Astrocyte (in vitro differentiated cells and primary cell): ENCODE measurements at regions not wholly inside any gene's neighbourhood (a gene's known extent, or its start where the extent isn't known, plus 50 kb on each side); places are given as distances from the start of the nearest gene placed in this dataset.
A peak's percentile ranks its signal among the peaks of the same experiment; 100 is the strongest.

Source experiments
- DNase-seq: peaks from one replicate; pipeline ENCODE4 v3.0.0-alpha.2; 2010; ENCODE audit warnings: low read depth
- FAIRE-seq: peaks from 2 replicates; lab custom pipeline; 2011; peaks lifted over from hg19 to GRCh38; lab: Jason Lieb, UNC
- H2AFZ ChIP-seq: 2 replicates; pipeline ENCODE4 v1.6.0; 2012; ENCODE audit warnings: low read depth, low read length, inconsistent platforms
- H3K27ac ChIP-seq: 2 replicates; pipeline ENCODE4 v1.5.1; 2011; ENCODE audit warnings: low read depth, low read length, inconsistent platforms
- H3K27me3 ChIP-seq: 2 replicates; pipeline ENCODE4 v1.6.0; 2011; ENCODE audit warnings: low read length, inconsistent platforms; ENCODE audit not compliant: insufficient read depth
- H3K36me3 ChIP-seq: 2 replicates; pipeline ENCODE4 v1.5.1; 2011; ENCODE audit warnings: low read length, inconsistent platforms; ENCODE audit not compliant: insufficient read depth
- H3K4me1 ChIP-seq: 2 replicates; pipeline ENCODE4 v1.5.1; 2011; ENCODE audit warnings: low read length, inconsistent platforms; ENCODE audit not compliant: insufficient read depth
- H3K4me2 ChIP-seq: 2 replicates; pipeline ENCODE4 v1.6.0; 2012; ENCODE audit warnings: low read length, inconsistent platforms
- H3K4me3 ChIP-seq: 2 replicates; pipeline ENCODE4 v1.5.1; 2011; ENCODE audit warnings: low read depth, mild to moderate bottlenecking, low read length, inconsistent platforms; ENCODE audit not compliant: insufficient read depth
- H3K79me2 ChIP-seq: 2 replicates; pipeline ENCODE4 v1.6.0; 2012; ENCODE audit warnings: mild to moderate bottlenecking, low read length, inconsistent platforms; ENCODE audit not compliant: insufficient read depth
- H3K9ac ChIP-seq: 2 replicates; pipeline ENCODE4 v1.6.0; 2012; ENCODE audit warnings: mild to moderate bottlenecking, low read length, inconsistent platforms
- H3K9me3 ChIP-seq: 2 replicates; pipeline ENCODE4 v1.5.1; 2012; ENCODE audit warnings: low read depth, mild to moderate bottlenecking, low read length, inconsistent platforms; ENCODE audit not compliant: insufficient read depth
- H4K20me1 ChIP-seq: 2 replicates; pipeline ENCODE4 v1.6.0; 2012; ENCODE audit warnings: low read length, inconsistent platforms; ENCODE audit not compliant: insufficient read depth
- H3K27ac Mint-ChIP-seq: one replicate; pipeline ENCODE4 v1.8.0; 2021; ENCODE audit warnings: mild to moderate bottlenecking, mixed read lengths; ENCODE audit not compliant: unreplicated experiment
- H3K27me3 Mint-ChIP-seq: one replicate; pipeline ENCODE4 v1.8.0; 2021; ENCODE audit warnings: low read depth, mixed read lengths; ENCODE audit not compliant: unreplicated experiment
- H3K36me3 Mint-ChIP-seq: one replicate; pipeline ENCODE4 v1.8.0; 2021; ENCODE audit warnings: low read depth, mixed read lengths; ENCODE audit not compliant: unreplicated experiment
- H3K4me1 Mint-ChIP-seq: one replicate; pipeline ENCODE4 v1.8.0; 2021; ENCODE audit warnings: low read depth, mixed read lengths; ENCODE audit not compliant: unreplicated experiment
- H3K4me3 Mint-ChIP-seq: one replicate; pipeline ENCODE4 v1.8.0; 2021; ENCODE audit warnings: mild to moderate bottlenecking, moderate library complexity, mixed read lengths; ENCODE audit not compliant: unreplicated experiment
- H3K9me3 Mint-ChIP-seq: one replicate; pipeline ENCODE4 v1.8.0; 2021; ENCODE audit warnings: mild to moderate bottlenecking, mixed read lengths; ENCODE audit not compliant: unreplicated experiment
- EZH2 ChIP-seq: IDR thresholded peaks from 2 replicates; pipeline ENCODE4 v1.6.1; 2012; ENCODE audit warnings: mild to moderate bottlenecking, low read length, inconsistent platforms; ENCODE audit not compliant: insufficient read depth
- TF ChIP-seq, protein P1 (sequence below): IDR thresholded peaks from 2 replicates; pipeline ENCODE4 v1.5.1; 2011; ENCODE audit warnings: low read depth, mild to moderate bottlenecking, inconsistent platforms, low read length, moderate library complexity; ENCODE audit not compliant: insufficient read depth

- H3K4me3 Mint-ChIP-seq: no peak overlapping the region
- no peak overlapping the region for H3K4me3 ChIP-seq
- no peak for DNase-seq
- H3K79me2 ChIP-seq: no peaks in the 10 kb centered on the region
- H2AFZ ChIP-seq: no peak overlapping the region
- no peaks in the 10 kb centered on the region for H3K4me1 Mint-ChIP-seq
- H3K9me3 ChIP-seq: no peaks in the 10 kb centered on the region
- no peak for FAIRE-seq
- H3K9ac ChIP-seq: no peak overlapping the region
- H3K27me3 ChIP-seq: peaks cover 3% of the 10 kb centered on the region
- no peaks in the 10 kb centered on the region for H3K36me3 ChIP-seq
- TF ChIP-seq EZH2: no peak
- TF ChIP-seq, protein P1, sequence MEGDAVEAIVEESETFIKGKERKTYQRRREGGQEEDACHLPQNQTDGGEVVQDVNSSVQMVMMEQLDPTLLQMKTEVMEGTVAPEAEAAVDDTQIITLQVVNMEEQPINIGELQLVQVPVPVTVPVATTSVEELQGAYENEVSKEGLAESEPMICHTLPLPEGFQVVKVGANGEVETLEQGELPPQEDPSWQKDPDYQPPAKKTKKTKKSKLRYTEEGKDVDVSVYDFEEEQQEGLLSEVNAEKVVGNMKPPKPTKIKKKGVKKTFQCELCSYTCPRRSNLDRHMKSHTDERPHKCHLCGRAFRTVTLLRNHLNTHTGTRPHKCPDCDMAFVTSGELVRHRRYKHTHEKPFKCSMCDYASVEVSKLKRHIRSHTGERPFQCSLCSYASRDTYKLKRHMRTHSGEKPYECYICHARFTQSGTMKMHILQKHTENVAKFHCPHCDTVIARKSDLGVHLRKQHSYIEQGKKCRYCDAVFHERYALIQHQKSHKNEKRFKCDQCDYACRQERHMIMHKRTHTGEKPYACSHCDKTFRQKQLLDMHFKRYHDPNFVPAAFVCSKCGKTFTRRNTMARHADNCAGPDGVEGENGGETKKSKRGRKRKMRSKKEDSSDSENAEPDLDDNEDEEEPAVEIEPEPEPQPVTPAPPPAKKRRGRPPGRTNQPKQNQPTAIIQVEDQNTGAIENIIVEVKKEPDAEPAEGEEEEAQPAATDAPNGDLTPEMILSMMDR: no peak
- H3K36me3 Mint-ChIP-seq: no peaks in the 10 kb centered on the region
- no peaks in the 10 kb centered on the region for H3K4me1 ChIP-seq
- peaks cover 1% of the 10 kb centered on the region for H3K9me3 Mint-ChIP-seq
- H4K20me1 ChIP-seq: no peaks in the 10 kb centered on the region
- no peak overlapping the region for H3K4me2 ChIP-seq
- H3K27ac Mint-ChIP-seq: no peak overlapping the region
- peaks cover 18% of the 10 kb centered on the region for H3K27me3 Mint-ChIP-seq
- no peak overlapping the region for H3K27ac ChIP-seq
These were observed 80.5 kb upstream of the PUM3 start for GRCh38 chr9:2924380-2924768.

DNA sequence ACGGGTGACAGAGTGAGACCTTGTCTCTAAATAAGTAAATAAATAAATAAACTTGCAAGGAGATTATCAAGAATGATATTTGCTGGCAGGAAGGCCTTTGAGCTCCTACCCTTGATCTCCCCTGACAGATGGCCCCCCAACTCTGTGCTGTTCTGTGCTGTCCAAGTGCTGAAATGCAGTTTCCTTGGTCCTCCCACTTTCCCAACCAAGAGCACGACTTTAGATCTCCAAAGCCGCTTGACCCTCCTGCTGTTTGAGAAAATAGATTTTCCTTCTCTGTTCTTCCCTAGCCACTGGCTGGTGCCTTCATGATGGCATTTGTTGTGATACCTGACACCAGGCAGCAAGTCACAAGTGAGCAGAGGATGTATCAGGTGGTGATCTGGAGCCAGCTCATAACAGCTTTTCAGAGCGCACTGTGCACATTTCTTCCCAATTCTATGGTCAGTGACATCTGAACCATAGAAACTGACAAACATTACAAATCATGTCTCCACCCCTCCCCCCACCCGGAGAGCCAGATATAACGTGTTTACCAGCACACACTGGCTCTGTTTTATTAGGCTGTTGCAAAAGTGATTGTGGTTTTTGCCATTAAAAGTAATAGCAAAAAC, 80.0 kb upstream of the PUM3 start:
- H3K36me3 ChIP-seq: no peaks in the 10 kb centered on the region
- Mint-ChIP-seq H3K27ac (no peak overlapping the region), H3K4me3 (no peak overlapping the region), H3K27me3 (peaks cover 21% of the 10 kb centered on the region), H3K4me1 (no peaks in the 10 kb centered on the region), H3K36me3 (no peaks in the 10 kb centered on the region), H3K9me3 (peaks cover 1% of the 10 kb centered on the region)
- H3K9ac ChIP-seq: no peak overlapping the region
- H3K4me3 ChIP-seq: no peak overlapping the region
- no peak for TF ChIP-seq EZH2
- TF ChIP-seq, protein P1: no peak
- H4K20me1 ChIP-seq: no peaks in the 10 kb centered on the region
- no peak overlapping the region for H3K4me2 ChIP-seq
- FAIRE-seq (no peak), DNase-seq (no peak)
- H3K4me1 ChIP-seq: no peaks in the 10 kb centered on the region
- no peak overlapping the region for H3K27ac ChIP-seq
- no peaks in the 10 kb centered on the region for H3K79me2 ChIP-seq
- H3K9me3 ChIP-seq: no peaks in the 10 kb centered on the region
- peaks cover 3% of the 10 kb centered on the region for H3K27me3 ChIP-seq
- H2AFZ ChIP-seq: no peak overlapping the region

DNA sequence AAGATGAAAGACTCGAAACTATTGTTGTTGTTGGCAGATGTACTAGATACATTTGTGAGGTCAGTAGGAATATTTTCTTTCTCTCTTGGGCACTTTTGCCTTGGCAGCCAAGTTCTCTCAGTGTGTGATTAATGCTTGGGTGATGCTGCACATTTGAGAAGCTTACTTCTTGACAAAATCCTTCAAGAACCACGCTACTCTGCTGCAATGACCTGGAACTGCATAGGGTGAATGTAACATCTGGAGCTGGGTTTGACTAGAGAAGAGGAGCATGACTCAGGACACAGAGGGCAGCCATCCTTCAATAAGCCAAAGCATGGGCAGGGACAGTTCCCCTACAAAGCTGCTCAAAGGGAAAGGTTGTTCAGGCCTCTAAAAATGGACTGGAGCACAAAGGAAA, 75.5 kb upstream of the PUM3 start:
- Histone ChIP-seq H3K27me3 (peaks cover 3% of the 10 kb centered on the region), H3K36me3 (no peaks in the 10 kb centered on the region), H3K4me2 (no peak overlapping the region), H3K27ac (no peak overlapping the region), H3K4me3 (no peak overlapping the region), H3K4me1 (no peaks in the 10 kb centered on the region), H3K9ac (no peak overlapping the region), H2AFZ (no peak overlapping the region), H3K9me3 (no peaks in the 10 kb centered on the region), H3K79me2 (no peaks in the 10 kb centered on the region), H4K20me1 (no peaks in the 10 kb centered on the region)
- Mint-ChIP-seq H3K27ac (no peak overlapping the region), H3K4me1 (no peaks in the 10 kb centered on the region), H3K36me3 (no peaks in the 10 kb centered on the region), H3K4me3 (no peak overlapping the region), H3K27me3 (peaks cover 15% of the 10 kb centered on the region), H3K9me3 (no peaks in the 10 kb centered on the region)
- TF ChIP-seq, protein P1: no peak
- no peak for TF ChIP-seq EZH2
- no peak for FAIRE-seq
- peak; percentile 25 for DNase-seq
